GM18870 (cell line): ENCODE measurements at regions not wholly inside any gene's neighbourhood (a gene's known extent, or its start where the extent isn't known, plus 50 kb on each side); places are given as distances from the start of the nearest gene placed in this dataset.

ENCODE experiments used
- ATAC-seq: cut with Tn5 transposase; IDR thresholded peaks from one replicate; pipeline ENCODE4 v1.9.1; 2021; ENCODE audit warnings: moderate library complexity; ENCODE audit not compliant: unreplicated experiment

DNA sequence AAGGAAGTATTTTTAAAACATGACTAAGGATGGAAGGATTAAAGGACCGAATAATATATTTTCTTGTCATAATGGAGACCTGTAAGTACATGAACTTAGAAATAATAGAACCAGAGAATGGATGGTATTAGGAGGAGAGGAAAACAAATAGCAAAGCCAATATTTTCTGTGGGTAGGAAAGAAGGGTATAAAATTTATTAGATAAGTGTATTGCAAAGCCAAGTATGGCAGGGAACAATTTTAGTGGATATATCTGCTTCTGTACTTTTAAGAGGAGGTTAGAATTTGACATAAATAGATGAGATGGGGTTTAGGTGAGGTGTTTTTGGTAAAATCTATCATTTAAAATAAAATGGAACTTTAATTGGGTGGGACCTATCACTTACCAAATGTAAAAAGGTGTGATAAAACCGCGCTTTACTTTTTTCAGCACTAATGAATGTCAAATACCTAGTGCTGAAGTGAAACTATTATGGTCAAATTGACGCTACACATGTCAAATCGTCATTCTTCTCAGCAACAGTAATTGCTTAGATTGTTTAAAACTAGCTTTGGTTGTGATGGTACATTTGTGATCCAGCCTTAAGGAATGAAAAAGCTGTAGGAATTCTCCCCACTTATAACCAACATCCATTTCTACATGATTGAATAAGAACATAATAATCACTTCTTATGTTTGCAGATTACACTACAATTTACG, 78.1 kb upstream of the ZEB2 start:
- no peak for ATAC-seq

DNA sequence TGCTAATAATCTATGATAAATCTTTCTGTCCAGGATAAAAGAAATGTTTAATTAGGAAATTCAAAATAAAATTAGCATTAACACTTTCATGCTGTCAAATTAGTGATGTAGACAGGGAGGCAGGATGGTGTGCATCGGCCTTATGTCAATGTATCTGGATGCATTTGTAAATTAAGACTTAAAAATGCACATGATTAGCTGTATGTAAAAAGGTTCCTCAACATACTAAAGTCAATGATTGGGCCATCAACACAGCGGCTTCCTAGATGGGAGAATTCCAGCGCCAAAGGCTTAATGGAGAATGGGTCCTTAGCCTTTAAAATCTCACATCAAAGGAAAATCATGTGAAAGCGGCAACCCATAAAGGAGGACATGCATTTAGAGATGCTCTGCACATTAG, 77.5 kb upstream of the ZEB2 start:
- no peak for ATAC-seq

DNA sequence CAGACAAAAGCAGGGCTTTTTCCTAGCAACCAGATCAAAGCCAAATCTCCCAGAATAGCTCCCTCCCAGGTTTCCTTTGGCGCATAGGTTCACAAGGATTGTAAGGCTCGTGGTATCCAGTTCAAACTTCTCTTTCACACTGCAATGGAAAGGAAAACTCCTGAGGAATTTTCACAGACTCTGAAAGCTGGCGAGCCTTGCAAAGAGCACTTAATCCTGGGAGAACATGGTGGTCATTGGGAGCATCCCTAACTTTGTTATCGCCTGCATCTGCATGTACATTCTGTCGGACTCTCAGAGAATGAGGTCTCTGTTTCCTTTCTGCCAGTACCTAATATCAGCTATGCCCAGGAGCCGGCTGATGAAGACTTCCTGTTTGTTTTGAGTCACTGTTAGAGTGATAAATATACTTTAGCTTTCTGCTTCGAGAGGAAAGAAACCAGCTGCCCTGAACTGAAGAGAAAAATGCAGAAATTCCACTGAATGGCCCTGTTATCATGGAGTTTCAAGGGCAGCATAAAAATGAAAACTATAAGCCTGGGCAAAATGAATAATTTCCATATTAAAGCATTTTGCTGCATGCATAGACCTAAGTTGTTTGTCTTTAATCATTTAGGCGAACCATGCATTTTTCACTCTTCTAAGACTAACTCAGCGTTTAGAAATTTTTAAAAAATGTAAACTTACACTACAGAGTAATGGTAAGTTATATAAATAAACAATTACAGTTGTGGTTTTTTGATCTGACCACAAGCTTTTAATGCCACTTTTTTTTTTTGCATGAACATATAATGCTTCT, 76.4 kb upstream of the ZEB2 start:
- peak; percentile 94 for ATAC-seq

DNA sequence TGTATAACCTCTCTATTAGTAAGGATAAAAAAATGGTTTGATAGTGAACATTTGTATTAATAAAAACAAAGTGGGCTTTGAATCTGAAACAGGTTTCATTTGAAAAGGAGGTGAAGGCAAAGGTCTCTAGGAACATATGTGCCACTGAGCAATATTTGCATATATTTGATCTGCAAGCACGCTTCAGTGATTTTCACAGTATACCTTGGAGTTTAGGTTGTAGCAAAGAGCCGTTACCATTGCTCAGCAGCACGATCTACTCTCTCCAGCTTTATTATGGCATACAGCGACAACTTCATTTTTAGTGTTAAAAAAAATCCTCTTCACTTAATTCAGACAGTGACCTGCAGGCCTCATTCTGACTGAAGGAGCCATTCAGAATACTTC, 75.8 kb upstream of the ZEB2 start:
- no peak for ATAC-seq

DNA sequence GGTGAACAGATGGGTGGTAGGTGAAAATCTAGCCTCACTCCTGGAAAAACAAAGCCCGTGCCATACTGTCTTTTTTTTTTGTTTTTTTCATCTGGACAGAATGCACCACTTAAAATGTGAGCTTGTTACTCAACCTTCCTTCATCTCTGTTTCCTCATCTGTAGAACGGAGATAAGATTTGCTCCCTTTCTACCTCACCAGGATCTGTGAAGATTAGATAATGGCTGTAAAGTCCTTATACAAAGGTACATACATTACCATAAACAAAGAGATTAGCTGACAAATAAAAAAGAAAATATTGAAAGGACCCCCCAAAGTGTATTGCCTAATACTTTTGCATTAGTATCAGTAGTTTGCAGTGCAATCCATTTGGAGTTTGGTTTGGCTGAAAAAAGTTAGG, 75.4 kb upstream of the ZEB2 start:
- no peak for ATAC-seq

DNA sequence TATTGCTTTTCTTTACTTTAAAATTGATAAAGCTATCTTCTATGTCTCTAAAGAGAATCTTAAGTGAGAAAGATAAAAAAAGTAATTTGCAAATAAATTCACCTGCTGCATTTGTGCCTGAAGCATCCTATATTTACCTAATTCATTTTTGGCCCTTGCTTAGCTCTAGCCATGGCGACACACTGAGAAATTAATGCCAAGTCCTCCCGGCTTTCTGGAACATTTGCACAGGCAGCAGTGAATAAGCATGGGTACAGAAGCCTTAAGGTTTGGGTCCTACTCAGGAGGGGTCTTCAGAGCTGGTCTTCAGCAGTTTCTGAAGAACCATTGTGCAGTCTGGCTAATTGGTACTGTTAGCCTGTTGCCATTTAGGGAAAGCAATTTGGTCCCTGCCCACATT, 73.9 kb upstream of the ZEB2 start:
- no peak for ATAC-seq

DNA sequence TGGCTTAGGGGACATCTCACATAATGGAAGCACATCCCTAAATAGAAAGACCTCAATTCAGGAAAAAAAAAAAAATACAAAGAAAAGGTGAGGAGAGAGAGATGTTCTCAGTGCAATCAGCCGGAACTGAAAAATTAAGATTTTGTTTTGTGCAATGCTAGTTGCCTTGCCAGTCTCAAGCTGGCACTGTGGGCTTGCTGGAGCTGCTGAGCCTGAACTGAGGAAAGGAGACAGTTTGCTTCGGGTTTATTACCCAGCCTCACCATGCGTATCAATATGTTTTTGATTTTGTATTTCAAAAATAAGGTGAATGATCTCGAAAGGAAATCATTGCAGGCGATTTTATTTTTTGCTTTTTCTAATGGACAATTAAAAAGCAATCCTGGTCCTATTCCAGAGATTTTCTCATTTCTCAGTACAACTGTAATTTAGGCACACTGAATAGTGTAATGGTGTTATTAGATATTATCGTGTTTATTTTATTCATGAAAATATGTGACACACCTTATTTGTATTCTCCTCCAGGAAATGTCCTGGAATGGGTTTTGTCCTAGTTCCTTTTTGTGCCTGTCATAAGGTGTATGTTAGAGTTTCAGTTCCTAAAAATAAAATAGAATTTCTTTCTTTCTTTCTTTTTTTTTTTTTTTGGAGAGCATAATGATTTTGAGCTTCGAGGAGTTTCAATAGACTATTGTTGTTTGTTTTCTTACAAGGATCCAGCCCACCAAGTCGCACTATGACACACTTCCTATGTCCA, 72.8 kb upstream of the ZEB2 start:
- no peak for ATAC-seq

DNA sequence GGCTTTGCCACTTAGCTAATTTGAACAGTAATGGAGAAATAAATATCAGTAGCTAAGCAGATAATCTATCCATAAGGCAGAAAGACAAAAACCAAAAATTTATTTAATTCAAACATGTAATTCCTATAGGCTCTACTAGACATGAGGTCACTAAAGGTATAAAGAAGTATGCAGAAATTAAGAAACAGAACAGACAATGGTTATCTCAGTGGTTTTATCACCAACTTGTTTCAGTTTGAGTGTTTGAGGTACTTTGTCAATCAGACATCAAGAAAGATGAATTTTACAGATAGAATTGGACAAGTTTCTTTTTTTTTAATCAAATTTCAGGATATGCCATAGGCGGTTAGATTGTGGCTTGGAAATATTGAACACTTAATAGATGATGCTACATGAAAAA, 67.4 kb upstream of the ZEB2 start:
- ATAC-seq = no peak

DNA sequence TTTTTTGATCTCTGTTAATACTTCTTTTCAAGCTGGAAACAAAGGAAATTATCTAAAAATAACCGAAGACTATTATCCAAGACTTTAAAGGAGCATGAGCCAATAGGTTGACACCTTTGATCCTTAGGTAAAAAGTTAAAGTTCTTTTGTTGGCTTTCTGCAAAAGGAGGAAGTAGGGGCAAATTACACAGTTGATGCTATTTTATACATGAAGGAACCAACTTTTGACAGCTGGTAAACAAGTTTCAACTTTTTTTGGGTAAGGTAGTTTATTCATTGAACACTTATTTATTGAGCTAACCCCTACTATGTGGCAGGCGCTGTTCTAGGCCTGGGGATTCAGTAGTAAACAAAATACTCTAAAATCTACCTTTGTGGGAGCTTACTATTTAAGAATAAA, 66.6 kb upstream of the ZEB2 start:
- no peak for ATAC-seq

DNA sequence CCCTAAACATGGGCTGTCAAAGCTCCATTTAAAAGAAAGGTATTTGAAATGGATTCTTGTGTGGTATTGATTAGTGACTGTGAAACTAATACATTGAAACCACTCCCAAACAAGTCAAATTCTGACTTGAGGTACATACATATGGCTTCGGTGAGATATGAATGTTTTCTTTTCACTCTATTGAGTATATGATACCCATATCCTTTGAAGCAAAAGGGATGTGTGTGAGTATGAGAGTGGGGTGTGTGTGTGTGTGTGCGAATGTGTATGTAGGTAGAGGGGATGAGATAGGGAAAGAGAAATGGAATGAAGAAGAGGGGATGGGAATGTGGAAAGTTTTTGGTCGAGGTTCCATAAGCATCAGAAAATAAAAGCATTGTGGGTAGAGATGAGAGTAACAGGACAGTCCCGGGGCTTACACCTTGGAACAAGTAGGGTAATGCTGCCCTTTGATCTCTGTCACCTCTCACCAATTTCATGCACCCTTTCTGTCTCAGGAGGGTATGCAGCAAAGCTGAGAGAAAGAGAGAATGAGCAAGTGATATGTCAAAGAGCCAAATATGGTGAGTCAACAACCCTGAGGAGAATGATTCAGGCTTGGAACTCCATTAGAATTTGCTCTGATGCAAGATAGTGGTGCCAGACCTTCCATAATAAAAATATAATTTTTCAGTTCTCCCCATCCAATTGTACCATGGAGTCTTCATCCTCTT, 64.0 kb upstream of the ZEB2 start:
- ATAC-seq = no peak

DNA sequence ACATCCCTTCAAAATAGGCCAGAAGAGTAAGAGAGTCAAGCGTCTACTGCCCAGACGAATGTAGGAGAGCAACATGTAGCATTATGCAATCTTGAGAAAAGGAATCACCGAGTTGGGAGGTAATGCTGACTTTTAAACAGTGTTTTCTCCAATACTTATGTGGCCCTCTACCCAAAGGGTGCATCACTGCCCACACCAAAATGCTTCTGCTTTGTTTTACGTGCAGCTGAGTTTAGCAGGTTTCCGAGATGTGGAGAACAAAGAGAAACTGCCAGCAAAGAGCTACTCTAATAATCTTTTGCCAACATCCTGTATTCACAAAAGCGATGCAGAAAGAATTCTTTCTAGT, 63.4 kb upstream of the ZEB2 start:
- ATAC-seq = no peak

DNA sequence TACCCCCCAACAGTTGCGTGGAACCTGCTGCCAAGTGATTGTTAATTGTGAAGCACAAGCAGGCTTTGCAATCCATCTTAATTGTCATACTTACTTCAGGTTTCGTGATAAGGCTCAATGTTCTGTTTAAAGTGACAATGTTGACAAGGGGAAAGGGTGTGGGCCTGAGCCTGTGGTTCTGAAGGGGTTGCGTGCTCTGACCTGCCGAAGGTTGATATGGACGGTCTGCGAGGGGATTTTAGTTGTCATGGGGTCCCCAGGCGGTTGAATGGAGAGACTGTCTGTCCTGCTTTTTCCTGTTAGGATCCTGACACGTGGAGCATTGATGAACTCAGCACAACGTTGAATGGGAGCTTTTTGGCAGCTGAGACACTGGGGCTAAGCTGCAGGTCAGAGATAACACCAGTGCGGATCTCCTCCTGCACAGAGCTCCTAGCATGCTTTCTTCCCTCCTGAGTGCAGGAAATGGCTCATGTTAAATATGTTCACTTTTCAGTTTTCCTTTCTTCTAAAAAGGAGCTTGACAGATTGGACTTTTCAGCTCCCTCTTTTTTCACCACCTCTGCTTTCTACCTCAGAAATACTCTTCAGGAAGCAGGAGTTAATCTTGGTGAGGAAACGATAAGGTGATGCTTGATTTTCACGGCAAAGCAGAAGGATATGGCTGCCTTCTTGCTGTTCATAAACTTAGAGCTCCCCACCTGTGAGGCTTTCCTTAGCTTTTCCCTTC, 62.9 kb upstream of the ZEB2 start:
- ATAC-seq = no peak

DNA sequence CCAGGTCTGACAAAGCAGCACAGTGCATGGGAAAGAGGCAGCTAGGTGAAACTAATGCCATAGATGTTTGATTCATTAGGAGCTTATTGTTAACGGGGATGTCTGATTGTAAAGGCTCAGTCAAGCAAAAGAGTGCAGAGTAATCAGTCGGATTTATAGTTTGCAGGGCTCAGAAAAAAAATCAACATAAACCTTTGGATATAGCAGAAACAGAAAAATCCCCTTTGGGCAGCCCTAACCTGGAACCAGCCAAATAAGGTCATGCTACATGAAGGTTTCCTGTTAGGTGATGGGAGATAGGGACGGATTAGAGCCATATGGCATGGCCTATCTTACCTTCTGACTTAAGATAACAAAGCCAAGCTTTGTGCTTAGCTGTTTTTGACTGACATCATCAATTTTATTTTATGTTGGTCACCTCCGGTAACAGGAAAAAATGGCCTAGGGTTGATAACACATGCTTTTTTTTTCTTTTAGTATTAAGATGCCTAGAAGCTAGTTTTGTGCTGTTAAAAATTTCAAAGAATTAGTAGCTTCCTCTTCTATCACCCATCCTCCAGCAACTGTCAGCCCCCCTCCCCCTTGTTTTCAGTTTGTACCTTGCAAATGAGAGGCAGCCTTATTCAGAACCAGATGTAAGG, 60.7 kb upstream of the ZEB2 start:
- ATAC-seq = no peak

DNA sequence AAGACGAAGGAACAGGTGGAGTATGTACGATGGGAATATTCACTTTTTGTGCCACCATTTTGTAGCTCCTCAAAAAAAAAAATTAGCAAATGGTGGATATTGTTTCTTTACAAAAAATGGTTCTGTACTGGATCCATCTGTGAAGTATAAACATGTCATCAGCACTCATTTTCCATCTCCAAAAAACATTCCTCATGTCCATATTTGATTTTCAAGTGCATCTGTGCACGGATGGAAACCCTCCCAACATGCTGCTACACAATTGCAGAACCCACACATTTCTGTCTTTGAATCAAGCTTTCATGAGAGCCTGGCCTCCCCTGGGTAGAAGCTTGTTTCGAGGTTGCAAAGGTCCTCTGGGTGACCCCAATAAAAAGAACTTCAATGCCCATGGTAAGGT, 59.6 kb upstream of the ZEB2 start:
- no peak for ATAC-seq

DNA sequence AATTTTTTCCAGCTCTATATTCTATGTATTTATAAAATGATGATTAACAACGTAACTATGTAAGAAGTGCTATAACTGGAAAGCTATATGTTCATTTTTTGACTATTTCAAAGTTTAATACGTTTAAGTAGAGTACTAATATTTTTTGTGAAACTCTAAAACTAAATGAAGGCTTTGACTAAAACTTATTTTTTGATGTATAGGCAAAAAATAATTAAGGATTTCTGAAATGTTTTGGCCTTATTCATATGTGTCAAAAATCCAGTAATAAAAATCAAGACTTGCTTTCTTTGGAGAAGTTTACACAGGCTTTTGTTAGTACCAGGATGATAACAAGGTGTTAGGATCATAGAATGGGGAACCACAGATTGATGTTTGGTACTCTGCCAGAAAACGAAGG, 58.2 kb upstream of the ZEB2 start:
- no peak for ATAC-seq

DNA sequence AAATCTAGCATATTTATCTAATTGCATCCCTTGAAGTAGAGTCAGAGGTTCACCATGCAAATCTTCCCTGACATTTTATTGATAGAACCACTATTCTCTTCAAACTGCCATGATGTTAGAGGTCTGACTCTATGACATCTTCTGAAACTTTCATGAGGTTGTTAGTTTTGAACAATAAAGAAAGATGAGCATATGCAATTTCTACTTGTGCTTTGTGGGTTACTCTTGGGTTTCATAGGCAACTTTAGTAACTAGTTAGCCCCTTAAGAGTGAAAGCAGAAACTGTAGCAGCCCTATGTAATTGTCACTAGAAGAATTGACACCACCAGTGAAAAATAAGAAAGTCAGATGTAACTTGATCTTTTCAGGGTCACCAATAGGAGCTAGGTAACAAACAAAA, 53.1 kb upstream of the ZEB2 start:
- peak; percentile 82 for ATAC-seq

DNA sequence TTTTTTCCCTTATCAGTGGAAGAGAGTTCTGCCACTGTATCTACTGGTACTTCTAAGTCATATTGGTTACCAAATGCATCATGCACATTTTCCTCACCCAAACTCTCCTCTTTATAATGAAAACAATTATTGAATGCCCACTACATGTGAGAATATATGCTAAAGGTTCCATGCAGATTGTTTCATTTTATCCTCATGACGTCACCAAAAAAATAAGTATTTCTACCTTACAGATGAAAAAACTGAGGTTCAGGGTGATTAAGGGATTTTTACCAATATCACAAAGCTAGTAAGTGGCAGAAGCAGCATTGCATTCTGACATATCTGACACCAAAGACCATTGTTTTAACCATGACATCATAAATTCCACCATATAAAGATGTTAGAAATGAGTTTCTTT, 51.9 kb upstream of the ZEB2 start:
- no peak for ATAC-seq

DNA sequence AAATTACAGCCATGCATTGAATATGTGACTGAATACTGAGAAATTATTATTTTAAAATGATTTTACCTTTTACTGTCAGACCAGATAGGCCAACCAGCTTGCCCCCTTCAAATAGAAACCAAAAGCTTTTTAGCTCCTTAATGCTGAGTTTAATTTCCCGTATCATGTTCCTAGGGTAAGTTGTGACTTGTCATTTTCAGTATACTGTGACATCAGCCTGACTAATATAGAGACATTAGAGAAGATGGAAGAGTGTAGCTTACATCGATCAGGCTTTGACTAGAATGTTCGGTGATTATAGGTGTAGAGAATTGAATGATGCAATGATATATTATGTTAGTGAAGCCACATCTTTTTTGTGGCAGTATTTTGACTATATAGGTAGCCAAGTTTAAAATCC, 50.6 kb upstream of the ZEB2 start:
- no peak for ATAC-seq
